ENCODE measurements at regions not wholly inside any gene's neighbourhood (a gene's known extent, or its start where the extent isn't known, plus 50 kb on each side); places are given as distances from the start of the nearest gene placed in this dataset.

GRCh38 chr6:26295691-26296555 lies 69.1 kb upstream of the BTN3A2 start:
- TF ChIP-seq, protein P1, sequence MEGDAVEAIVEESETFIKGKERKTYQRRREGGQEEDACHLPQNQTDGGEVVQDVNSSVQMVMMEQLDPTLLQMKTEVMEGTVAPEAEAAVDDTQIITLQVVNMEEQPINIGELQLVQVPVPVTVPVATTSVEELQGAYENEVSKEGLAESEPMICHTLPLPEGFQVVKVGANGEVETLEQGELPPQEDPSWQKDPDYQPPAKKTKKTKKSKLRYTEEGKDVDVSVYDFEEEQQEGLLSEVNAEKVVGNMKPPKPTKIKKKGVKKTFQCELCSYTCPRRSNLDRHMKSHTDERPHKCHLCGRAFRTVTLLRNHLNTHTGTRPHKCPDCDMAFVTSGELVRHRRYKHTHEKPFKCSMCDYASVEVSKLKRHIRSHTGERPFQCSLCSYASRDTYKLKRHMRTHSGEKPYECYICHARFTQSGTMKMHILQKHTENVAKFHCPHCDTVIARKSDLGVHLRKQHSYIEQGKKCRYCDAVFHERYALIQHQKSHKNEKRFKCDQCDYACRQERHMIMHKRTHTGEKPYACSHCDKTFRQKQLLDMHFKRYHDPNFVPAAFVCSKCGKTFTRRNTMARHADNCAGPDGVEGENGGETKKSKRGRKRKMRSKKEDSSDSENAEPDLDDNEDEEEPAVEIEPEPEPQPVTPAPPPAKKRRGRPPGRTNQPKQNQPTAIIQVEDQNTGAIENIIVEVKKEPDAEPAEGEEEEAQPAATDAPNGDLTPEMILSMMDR (IDR thresholded peaks at IDR 0.05): no peak
- TF ChIP-seq HOXA7 (CRISPR knock-in tag; IDR thresholded peaks at IDR 0.05) (no peak), MYC (IDR thresholded peaks at IDR 0.05; ENCODE audit: borderline replicate concordance, low read length) (peak; percentile 69; the same call in 1 of the 2 replicates), MAFK (IDR thresholded peaks at IDR 0.05; ENCODE audit: partially characterized antibody) (peak; percentile 98), KDM1A (IDR thresholded peaks at IDR 0.05; ENCODE audit: low read depth) (no peak)

Data from A549 (cell line).